Stomach (tissue), 8 donors: ENCODE measurements at regions not wholly inside any gene's neighbourhood (a gene's known extent, or its start where the extent isn't known, plus 50 kb on each side); places are given as distances from the start of the nearest gene placed in this dataset.

Source experiments
- DNase-seq, 2 donors: peaks; one replicate each; pipeline versions ENCODE4 v3.0.0 to v3.0.0-alpha.2; 2013 to 2019
- H3K27ac ChIP-seq, 5 donors: fragments of 200-600 bp in 4 of 5; sonication (generic) in 4 of 5; one replicate each; pipeline ENCODE4 v1.5.1; 2013 to 2019; ENCODE audit warnings: mild to moderate bottlenecking in 1 of 5, moderate library complexity in 1 of 5
- H3K27me3 ChIP-seq, 3 donors: fragments of 200-600 bp; sonication (generic); one replicate each; pipeline ENCODE4 v1.5.1; 2017 to 2019; ENCODE audit warnings: mixed run types in 1 of 3
- H3K36me3 ChIP-seq, 4 donors: fragments of 200-600 bp; sonication (generic); 1 replicate in 3 of 4; 2 replicates in 1 of 4; pipeline ENCODE4 v1.5.1; 2016 to 2019
- H3K4me1 ChIP-seq, 4 donors: fragments of 200-600 bp; sonication (generic); one replicate each; pipeline ENCODE4 v1.5.1; 2016 to 2019
- H3K4me3 ChIP-seq, 4 donors: fragments of 200-600 bp; sonication (generic) in 3 of 4; one replicate each; pipeline ENCODE4 v1.5.1; 2016 to 2019; ENCODE audit warnings: mild to moderate bottlenecking in 1 of 4
- H3K9me3 ChIP-seq, 4 donors: fragments of 200-600 bp; sonication (generic); one replicate each; pipeline ENCODE4 v1.5.1; 2016 to 2019
- EP300 ChIP-seq: sonication (generic); formaldehyde crosslinking; IDR thresholded peaks from one replicate; pipeline ENCODE4 v1.6.1; 2017; ENCODE audit warnings: antibody characterized with exemption
- POLR2A ChIP-seq, 4 donors: fragments of 450-650 bp; IDR thresholded peaks; one replicate each; pipeline ENCODE4 v1.6.1; 2016; ENCODE audit warnings: antibody characterized with exemption in 4 of 4, control low read depth in 2 of 4, mild to moderate bottlenecking in 1 of 4, moderate library complexity in 1 of 4
- POLR2AphosphoS5 ChIP-seq, 3 donors: sonication (generic); formaldehyde crosslinking; IDR thresholded peaks; one replicate each; pipeline ENCODE4 v1.6.1; 2016; ENCODE audit warnings: antibody characterized with exemption in 3 of 3
- WGBS, 5 donors: extraction: QIAGEN DNeasy Blood & Tissue Kit in 3 of 5; methylation state at CpG; one replicate each; pipeline versions ENCODE4 v1.1.5 to v1.1.7; 2013 to 2018; 5-methylcytosine and 5-hydroxymethylcytosine counted together
- intact Hi-C: fragments of 100-400 bp; cut with DNase I; formaldehyde crosslinking; loops from one replicate; pipeline ENCODE4 v1.15.1; 2023; ENCODE audit warnings: low total_unique reads
- TF ChIP-seq, protein P1 (sequence below), 7 experiments: fragments of 450-650 bp in 4 of 7; fragments of 200-600 bp in 3 of 7; sonication (generic) in 3 of 7; IDR thresholded peaks; one replicate each; pipeline ENCODE4 v1.5.1; 2016 to 2019; ENCODE audit warnings: antibody characterized with exemption in 7 of 7, control low read depth in 2 of 7, mild to moderate bottlenecking in 1 of 7
- donor health status: healthy with polysubstance abuse.
- donor health status: Bipolar disorder and iron deficiency.
- donor health status: healthy.

DNA sequence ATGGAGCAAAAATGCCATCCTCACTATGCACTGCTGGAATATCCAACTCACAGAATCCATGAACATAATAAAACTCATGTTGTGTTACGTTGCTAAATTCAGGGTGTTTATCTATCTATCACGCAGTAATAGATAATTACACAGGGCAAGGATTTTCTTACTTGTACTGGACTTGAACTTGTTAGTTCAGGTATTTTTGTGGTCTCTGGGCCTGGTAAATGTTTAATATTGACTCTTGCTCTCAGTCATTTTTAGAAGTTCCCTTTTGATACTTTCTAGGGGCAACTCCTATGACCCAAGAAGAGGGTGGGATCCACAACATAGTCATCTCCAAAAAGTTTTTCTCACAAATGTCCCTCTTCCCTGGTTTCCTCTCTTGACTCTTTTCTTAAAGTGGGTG, 522.4 kb upstream of the IGFBP7 start:
- DNase-seq = no peak
- Histone ChIP-seq H3K9me3 (no peaks in the 10 kb centered on the region), H3K4me3 (no peak overlapping the region), H3K27ac (no peak overlapping the region), H3K27me3 (no peaks in the 10 kb centered on the region), H3K4me1 (no peaks in the 10 kb centered on the region), H3K36me3 (no peaks in the 10 kb centered on the region)
- TF ChIP-seq, protein P1, sequence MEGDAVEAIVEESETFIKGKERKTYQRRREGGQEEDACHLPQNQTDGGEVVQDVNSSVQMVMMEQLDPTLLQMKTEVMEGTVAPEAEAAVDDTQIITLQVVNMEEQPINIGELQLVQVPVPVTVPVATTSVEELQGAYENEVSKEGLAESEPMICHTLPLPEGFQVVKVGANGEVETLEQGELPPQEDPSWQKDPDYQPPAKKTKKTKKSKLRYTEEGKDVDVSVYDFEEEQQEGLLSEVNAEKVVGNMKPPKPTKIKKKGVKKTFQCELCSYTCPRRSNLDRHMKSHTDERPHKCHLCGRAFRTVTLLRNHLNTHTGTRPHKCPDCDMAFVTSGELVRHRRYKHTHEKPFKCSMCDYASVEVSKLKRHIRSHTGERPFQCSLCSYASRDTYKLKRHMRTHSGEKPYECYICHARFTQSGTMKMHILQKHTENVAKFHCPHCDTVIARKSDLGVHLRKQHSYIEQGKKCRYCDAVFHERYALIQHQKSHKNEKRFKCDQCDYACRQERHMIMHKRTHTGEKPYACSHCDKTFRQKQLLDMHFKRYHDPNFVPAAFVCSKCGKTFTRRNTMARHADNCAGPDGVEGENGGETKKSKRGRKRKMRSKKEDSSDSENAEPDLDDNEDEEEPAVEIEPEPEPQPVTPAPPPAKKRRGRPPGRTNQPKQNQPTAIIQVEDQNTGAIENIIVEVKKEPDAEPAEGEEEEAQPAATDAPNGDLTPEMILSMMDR (IDR thresholded peaks at IDR 0.05) = no peak
- TF ChIP-seq POLR2A (IDR thresholded peaks at IDR 0.05) (no peak), EP300 (no peak), POLR2AphosphoS5 (IDR thresholded peaks at IDR 0.05) (no peak)
- 69 to 86% (median 72%) methylated on average over 2 of the region's 2 CpGs for WGBS, 5 donors
- intact Hi-C loops = no loop called here

DNA sequence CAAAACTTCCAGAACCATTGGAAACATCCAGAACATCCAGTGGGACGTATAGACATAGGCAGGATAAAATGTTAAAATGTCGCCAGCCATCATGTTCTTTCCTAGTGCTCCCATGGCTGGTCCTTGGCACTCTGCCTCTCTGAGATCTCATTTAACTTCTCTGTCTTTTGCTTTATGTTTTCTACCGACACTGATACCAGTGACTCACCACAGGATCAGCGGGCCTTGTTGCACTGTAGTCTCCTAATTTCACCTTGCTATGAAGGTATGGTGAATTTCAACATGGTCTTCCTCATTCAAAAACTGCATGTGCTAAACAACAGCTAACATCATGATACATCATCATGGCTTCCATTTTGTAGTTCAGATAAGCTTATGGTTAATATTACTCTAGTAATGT, 521.0 kb upstream of the IGFBP7 start:
- no peak for TF ChIP-seq POLR2AphosphoS5 (IDR thresholded peaks at IDR 0.05)
- TF ChIP-seq EP300 = no peak
- TF ChIP-seq, protein P1 (IDR thresholded peaks at IDR 0.05) = no peak
- TF ChIP-seq POLR2A (IDR thresholded peaks at IDR 0.05) = no peak
- H3K9me3 ChIP-seq = peaks cover 0 to 8% (median 0%) of the 10 kb centered on the region in 4 donors
- no peaks in the 10 kb centered on the region for H3K27me3 ChIP-seq
- DNase-seq = no peak
- no peak overlapping the region for H3K27ac ChIP-seq
- H3K4me1 ChIP-seq = no peaks in the 10 kb centered on the region
- intact Hi-C loops = no loop called here
- H3K4me3 ChIP-seq = no peak overlapping the region
- 88 to 92% (median 90%) methylated on average over 4 of the region's 4 CpGs for WGBS, 5 donors
- no peaks in the 10 kb centered on the region for H3K36me3 ChIP-seq

DNA sequence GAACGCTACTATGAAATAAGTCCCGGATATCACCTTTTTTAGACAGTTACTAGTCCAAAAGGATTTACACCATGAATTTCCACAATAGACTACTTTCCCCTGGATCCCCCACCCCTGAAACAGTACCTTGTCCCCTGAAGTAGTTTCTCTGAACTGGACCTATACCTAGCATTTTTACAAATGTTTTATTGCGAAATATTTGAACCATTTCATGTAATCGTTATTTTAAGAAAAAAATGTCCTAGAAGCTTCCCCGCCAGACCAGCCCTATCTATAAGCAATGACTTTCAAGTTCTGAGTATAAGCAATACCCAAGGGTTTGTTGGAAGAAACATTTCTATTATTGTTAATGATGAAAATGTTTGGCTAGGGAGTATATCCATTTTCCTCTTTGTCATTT, 517.8 kb upstream of the IGFBP7 start:
- DNase-seq = no peak
- no peak overlapping the region for H3K27ac ChIP-seq
- no peak for TF ChIP-seq EP300
- no peak for TF ChIP-seq POLR2A (IDR thresholded peaks at IDR 0.05)
- no peak for TF ChIP-seq POLR2AphosphoS5 (IDR thresholded peaks at IDR 0.05)
- TF ChIP-seq, protein P1 (IDR thresholded peaks at IDR 0.05) = no peak
- intact Hi-C loops = no loop called here
- H3K27me3 ChIP-seq = peaks cover 0 to 5% (median 0%) of the 10 kb centered on the region in 3 donors
- H3K36me3 ChIP-seq = no peaks in the 10 kb centered on the region
- H3K4me3 ChIP-seq = no peak overlapping the region
- H3K4me1 ChIP-seq = no peaks in the 10 kb centered on the region
- H3K9me3 ChIP-seq = peaks cover 0 to 27% (median 17%) of the 10 kb centered on the region in 4 donors
- WGBS, 5 donors = 90 to 96% (median 94%) methylated on average over 5 of the region's 5 CpGs

DNA sequence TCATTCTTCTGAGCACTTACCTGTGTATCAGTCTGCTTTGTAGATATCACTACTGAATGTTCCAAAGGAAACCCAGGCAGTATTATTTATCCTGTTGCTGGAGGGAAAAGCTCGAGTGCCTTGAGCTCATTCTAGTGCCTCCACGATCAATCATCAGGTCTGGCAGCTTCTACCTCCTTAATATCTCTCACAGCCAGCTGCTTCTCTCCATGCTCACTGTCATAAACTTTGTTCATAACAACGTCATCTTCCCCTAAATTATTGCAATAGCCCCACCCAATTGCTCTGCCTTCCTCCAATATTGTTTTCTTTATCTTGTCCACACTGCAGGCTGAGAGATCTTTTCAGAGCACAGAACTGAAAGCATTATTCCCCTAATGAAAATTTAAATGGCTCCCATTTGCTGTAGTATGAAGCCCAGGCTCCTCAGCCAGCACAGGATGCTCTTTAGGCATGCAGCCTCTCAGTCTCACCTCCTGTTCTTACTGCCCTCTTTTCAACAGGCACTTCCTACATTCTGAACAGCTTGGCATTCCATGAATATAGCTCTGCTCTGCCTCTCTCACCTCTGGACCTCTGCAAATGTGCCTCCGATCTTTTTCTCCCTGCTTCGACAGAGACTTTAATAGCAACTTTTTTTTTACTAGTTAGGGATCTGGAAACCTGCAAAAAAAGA, 504.2 kb upstream of the IGFBP7 start:
- no peak overlapping the region for H3K27ac ChIP-seq
- TF ChIP-seq, protein P1 (IDR thresholded peaks at IDR 0.05) = no peak
- TF ChIP-seq POLR2A (IDR thresholded peaks at IDR 0.05) = no peak
- no peak for TF ChIP-seq EP300
- no peak for TF ChIP-seq POLR2AphosphoS5 (IDR thresholded peaks at IDR 0.05)
- DNase-seq = no peak
- H3K27me3 ChIP-seq = no peaks in the 10 kb centered on the region
- H3K4me1 ChIP-seq = no peaks in the 10 kb centered on the region
- intact Hi-C loops = no loop called here
- 47 to 62% (median 57%) methylated on average over 4 to 5 of the region's 5 CpGs for WGBS, 5 donors
- H3K9me3 ChIP-seq = no peaks in the 10 kb centered on the region
- no peak overlapping the region for H3K4me3 ChIP-seq
- no peaks in the 10 kb centered on the region for H3K36me3 ChIP-seq
